ENCODE measurements at regions not wholly inside any gene's neighbourhood (a gene's known extent, or its start where the extent isn't known, plus 50 kb on each side); places are given as distances from the start of the nearest gene placed in this dataset.

GRCh38 chr11:119842731-119843130 is 113.7 kb upstream of the NECTIN1 start:
- Histone ChIP-seq H3K27ac (replicated peaks in 1 of 4) (no peak overlapping the region), H3K9me3 (peaks cover 0 to 18% (median 10%) of the 10 kb centered on the region in 4 donors), H3K27me3 (peaks cover 0 to 70% (median 3%) of the 10 kb centered on the region in 4 donors), H3K36me3 (no peaks in the 10 kb centered on the region), H3K4me3 (no peak overlapping the region), H3K4me1 (no peaks in the 10 kb centered on the region)
- DNase-seq (ENCODE audit: extremely low spot score): no peak
- WGBS: 100% methylated on average over 2 of the region's 4 CpGs
- TF ChIP-seq CTCF (IDR thresholded peaks at IDR 0.05) (no peak), POLR2A (IDR thresholded peaks at IDR 0.05; ENCODE audit: low read depth) (no peak), EP300 (IDR thresholded peaks at IDR 0.05) (no peak), POLR2AphosphoS5 (IDR thresholded peaks at IDR 0.05) (no peak)
- intact Hi-C loops (cut with DNase I): no loop called here

GRCh38 chr11:119839476-119840133 is 110.6 kb upstream of the NECTIN1 start:
- intact Hi-C loops (cut with DNase I): no loop called here
- TF ChIP-seq POLR2A (IDR thresholded peaks at IDR 0.05; ENCODE audit: low read depth): no peak
- TF ChIP-seq EP300 (IDR thresholded peaks at IDR 0.05): no peak
- no peak for TF ChIP-seq POLR2AphosphoS5 (IDR thresholded peaks at IDR 0.05)
- TF ChIP-seq CTCF (IDR thresholded peaks at IDR 0.05): no peak
- WGBS: 33% methylated on average over 11 of the region's 13 CpGs
- Histone ChIP-seq H3K36me3 (no peaks in the 10 kb centered on the region), H3K4me3 (no peak overlapping the region), H3K27ac (replicated peaks in 1 of 4) (no peak overlapping the region), H3K27me3 (peaks cover 0 to 70% (median 4%) of the 10 kb centered on the region in 4 donors), H3K4me1 (no peaks in the 10 kb centered on the region), H3K9me3 (peaks cover 0 to 4% (median 0%) of the 10 kb centered on the region in 4 donors)
- DNase-seq (ENCODE audit: extremely low spot score): no peak

- Histone ChIP-seq H3K4me3 (no peak overlapping the region), H3K4me1 (peaks cover 0 to 8% (median 0%) of the 10 kb centered on the region in 4 donors), H3K27ac (replicated peaks in 1 of 4) (no peak overlapping the region), H3K9me3 (peaks cover 0 to 4% (median 0%) of the 10 kb centered on the region in 4 donors), H3K27me3 (peaks cover 0 to 79% (median 4%) of the 10 kb centered on the region in 4 donors), H3K36me3 (no peaks in the 10 kb centered on the region)
- DNase-seq (ENCODE audit: extremely low spot score): no peak
- 67% methylated on average over 7 of the region's 8 CpGs for WGBS
- intact Hi-C loops (cut with DNase I): no loop called here
- TF ChIP-seq EP300 (IDR thresholded peaks at IDR 0.05) (no peak), POLR2A (IDR thresholded peaks at IDR 0.05; ENCODE audit: low read depth) (no peak), CTCF (IDR thresholded peaks at IDR 0.05) (no peak), POLR2AphosphoS5 (IDR thresholded peaks at IDR 0.05) (no peak)
These were observed 106.8 kb upstream of the NECTIN1 start for GRCh38 chr11:119835753-119836152.

- H3K4me1 ChIP-seq: peaks cover 0 to 8% (median 0%) of the 10 kb centered on the region in 4 donors
- H3K9me3 ChIP-seq: peaks cover 0 to 4% (median 0%) of the 10 kb centered on the region in 4 donors
- WGBS: 55% methylated on average over 10 of the region's 11 CpGs
- TF ChIP-seq POLR2A (IDR thresholded peaks at IDR 0.05; ENCODE audit: low read depth) (no peak), POLR2AphosphoS5 (IDR thresholded peaks at IDR 0.05) (no peak), CTCF (IDR thresholded peaks at IDR 0.05) (no peak), EP300 (IDR thresholded peaks at IDR 0.05) (no peak)
- no peak overlapping the region for H3K4me3 ChIP-seq
- no peak for DNase-seq (ENCODE audit: extremely low spot score)
- no peaks in the 10 kb centered on the region for H3K36me3 ChIP-seq
- H3K27me3 ChIP-seq: peaks cover 0 to 60% (median 0%) of the 10 kb centered on the region in 4 donors
- no peak overlapping the region for H3K27ac ChIP-seq (replicated peaks in 1 of 4)
- intact Hi-C loops (cut with DNase I): no loop called here
These were observed 103.4 kb upstream of the NECTIN1 start for GRCh38 chr11:119832202-119832935.
